GM21528 (cell line): ENCODE measurements at regions not wholly inside any gene's neighbourhood (a gene's known extent, or its start where the extent isn't known, plus 50 kb on each side); places are given as distances from the start of the nearest gene placed in this dataset.

Experiments
- ATAC-seq: cut with Tn5 transposase; IDR thresholded peaks from one replicate; pipeline ENCODE4 v1.9.1; 2021; ENCODE audit warnings: mild to moderate bottlenecking, moderate library complexity; ENCODE audit not compliant: unreplicated experiment, low FRiP score

- ATAC-seq, result no peak
Observed at GRCh38 chr4:185892165-185892564, 80.2 kb upstream of the SORBS2 start.

- ATAC-seq, result no peak
Observed at GRCh38 chr4:185893500-185893899, 81.5 kb upstream of the SORBS2 start.

- no peak for ATAC-seq
Observed at GRCh38 chr4:185894481-185894880, 82.5 kb upstream of the SORBS2 start.

- ATAC-seq, result no peak
Observed at GRCh38 chr4:185895351-185895750, 83.4 kb upstream of the SORBS2 start.

GRCh38 chr4:185895866-185896265 is 83.9 kb upstream of the SORBS2 start:
- no peak for ATAC-seq

- ATAC-seq, result no peak
Observed at GRCh38 chr4:185896817-185897488, 85.0 kb upstream of the SORBS2 start.

- no peak for ATAC-seq
Observed at GRCh38 chr4:185898413-185898812, 86.4 kb upstream of the SORBS2 start.

- no peak for ATAC-seq
Observed at GRCh38 chr4:185899833-185900232, 87.8 kb upstream of the SORBS2 start.

GRCh38 chr4:185902654-185903053 is 90.7 kb upstream of the SORBS2 start:
- ATAC-seq, result no peak

GRCh38 chr4:185903205-185903604 is 91.2 kb upstream of the SORBS2 start:
- no peak for ATAC-seq

- no peak for ATAC-seq
Observed at GRCh38 chr4:185904381-185904780, 92.4 kb upstream of the SORBS2 start.

- no peak for ATAC-seq
Observed at GRCh38 chr4:185909972-185910371, 98.0 kb upstream of the SORBS2 start.

GRCh38 chr4:185911556-185912064 is 99.6 kb upstream of the SORBS2 start:
- no peak for ATAC-seq

GRCh38 chr4:185912779-185913178 is 100.8 kb upstream of the SORBS2 start:
- ATAC-seq, result no peak

- ATAC-seq, result no peak
Observed at GRCh38 chr4:185914583-185915199, 102.7 kb upstream of the SORBS2 start.

GRCh38 chr4:185915271-185915670 is 103.3 kb upstream of the SORBS2 start:
- ATAC-seq, result no peak

- ATAC-seq, result no peak
Observed at GRCh38 chr4:185915817-185916216, 103.8 kb upstream of the SORBS2 start.

- ATAC-seq, result no peak
Observed at GRCh38 chr4:185916231-185916630, 104.2 kb upstream of the SORBS2 start.

GRCh38 chr4:185916683-185917082 is 104.7 kb upstream of the SORBS2 start:
- no peak for ATAC-seq

GRCh38 chr4:185919107-185919506 is 107.1 kb upstream of the SORBS2 start:
- ATAC-seq, result no peak

GRCh38 chr4:185920171-185920570 is 108.2 kb upstream of the SORBS2 start:
- no peak for ATAC-seq

- ATAC-seq, result no peak
Observed at GRCh38 chr4:185920691-185921260, 108.8 kb upstream of the SORBS2 start.
